Adrenal gland (tissue), 9 donors: ENCODE measurements at regions not wholly inside any gene's neighbourhood (a gene's known extent, or its start where the extent isn't known, plus 50 kb on each side); places are given as distances from the start of the nearest gene placed in this dataset.

Experiments used
- DNase-seq, 7 donors: peaks; one replicate each; pipeline ENCODE4 v3.0.0-alpha.2; 2019 to 2020
- H3K27ac ChIP-seq, 5 donors: fragments of 200-600 bp; sonication (generic) in 4 of 5; 1 replicate in 3 of 5; 2 replicates in 2 of 5; pipeline versions ENCODE4 v1.5.1 to v1.8.0; 2016 to 2020; ENCODE audit warnings: mild to moderate bottlenecking in 1 of 5
- H3K27me3 ChIP-seq: fragments of 200-600 bp; 2 replicates; pipeline ENCODE4 v1.8.0; 2021
- H3K36me3 ChIP-seq, 2 donors: fragments of 200-600 bp; replicated peaks in 1 of 2; 1 replicate in 1 of 2; 2 replicates in 1 of 2; pipeline versions ENCODE4 v1.5.1 to v1.8.0; 2018 to 2022
- H3K4me1 ChIP-seq, 2 donors: fragments of 200-600 bp; replicated peaks in 1 of 2; 1 replicate in 1 of 2; 2 replicates in 1 of 2; pipeline versions ENCODE4 v1.5.1 to v1.8.0; 2018 to 2021
- H3K4me3 ChIP-seq, 4 donors: fragments of 200-600 bp; sonication (generic) in 3 of 4; one replicate each; pipeline ENCODE4 v1.5.1; 2016 to 2018
- H3K9me3 ChIP-seq, 3 donors: fragments of 200-600 bp; sonication (generic) in 1 of 3; replicated peaks in 1 of 3; 1 replicate in 2 of 3; 2 replicates in 1 of 3; pipeline versions ENCODE4 v1.5.1 to v1.8.0; 2016 to 2021
- POLR2A ChIP-seq, 2 donors: fragments of 450-650 bp; IDR thresholded peaks; one replicate each; pipeline ENCODE4 v1.6.1; 2017; ENCODE audit warnings: antibody characterized with exemption in 2 of 2, mild to moderate bottlenecking in 2 of 2, moderate library complexity in 1 of 2
- WGBS, 4 donors: extraction: QIAGEN DNeasy Blood & Tissue Kit in 2 of 4; methylation state at CpG; one replicate each; pipeline versions ENCODE4 v1.1.5 to v1.1.7; 2013 to 2017; 5-methylcytosine and 5-hydroxymethylcytosine counted together
- intact Hi-C, 2 donors: fragments of 100-400 bp; cut with DNase I; formaldehyde crosslinking; loops; one replicate each; pipeline versions ENCODE4 v1.14.1 to v1.15.0; 2022 to 2023
- TF ChIP-seq, protein P1 (sequence below), 6 experiments: fragments of 450-650 bp in 4 of 6; fragments of 200-600 bp in 2 of 6; sonication (generic) in 1 of 6; IDR thresholded peaks; 1 replicate in 5 of 6; 2 replicates in 1 of 6; pipeline versions ENCODE4 v1.5.1 to v1.8.0; 2016 to 2021; ENCODE audit warnings: antibody characterized with exemption in 6 of 6, mild to moderate bottlenecking in 2 of 6, moderate library complexity in 1 of 6
- donor health status: healthy with polysubstance abuse.
- donor health status: Bipolar disorder and iron deficiency.
- donor health status: DM: yes; HTN: yes; CAD: no.
- donor health status: DM: no; HTN: no; CAD: no.
- donor health status: DM: no; HTN: no; CAD: no.

DNA sequence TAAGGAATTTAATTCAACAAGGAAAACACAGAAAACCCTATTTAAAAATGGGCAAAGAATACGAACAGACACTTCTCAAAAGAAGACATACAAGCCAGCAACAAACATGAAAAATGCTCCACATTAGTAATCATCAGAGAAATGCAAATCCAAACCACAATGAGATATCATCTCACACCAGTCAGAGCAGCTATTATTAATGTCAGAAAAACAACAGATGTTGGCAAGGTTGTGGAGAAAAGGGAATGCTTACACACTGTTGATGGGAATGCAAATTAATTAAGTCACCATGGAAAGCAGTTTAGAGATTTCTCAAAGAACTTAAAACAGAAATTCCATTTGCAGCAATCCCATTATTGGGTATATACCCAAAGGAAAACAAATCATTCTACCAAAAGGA, 55.2 kb downstream of the GCC1 start:
- H3K9me3 ChIP-seq, result no peaks in the 10 kb centered on the region
- 50 to 55% (median 51%) methylated on average over 1 of the region's 1 CpG for WGBS, 4 donors
- H3K4me3 ChIP-seq, result no peak overlapping the region
- no peak overlapping the region for H3K27ac ChIP-seq
- no peaks in the 10 kb centered on the region for H3K4me1 ChIP-seq
- no peak for DNase-seq
- intact Hi-C loops, result no loop called here
- TF ChIP-seq, protein P1, sequence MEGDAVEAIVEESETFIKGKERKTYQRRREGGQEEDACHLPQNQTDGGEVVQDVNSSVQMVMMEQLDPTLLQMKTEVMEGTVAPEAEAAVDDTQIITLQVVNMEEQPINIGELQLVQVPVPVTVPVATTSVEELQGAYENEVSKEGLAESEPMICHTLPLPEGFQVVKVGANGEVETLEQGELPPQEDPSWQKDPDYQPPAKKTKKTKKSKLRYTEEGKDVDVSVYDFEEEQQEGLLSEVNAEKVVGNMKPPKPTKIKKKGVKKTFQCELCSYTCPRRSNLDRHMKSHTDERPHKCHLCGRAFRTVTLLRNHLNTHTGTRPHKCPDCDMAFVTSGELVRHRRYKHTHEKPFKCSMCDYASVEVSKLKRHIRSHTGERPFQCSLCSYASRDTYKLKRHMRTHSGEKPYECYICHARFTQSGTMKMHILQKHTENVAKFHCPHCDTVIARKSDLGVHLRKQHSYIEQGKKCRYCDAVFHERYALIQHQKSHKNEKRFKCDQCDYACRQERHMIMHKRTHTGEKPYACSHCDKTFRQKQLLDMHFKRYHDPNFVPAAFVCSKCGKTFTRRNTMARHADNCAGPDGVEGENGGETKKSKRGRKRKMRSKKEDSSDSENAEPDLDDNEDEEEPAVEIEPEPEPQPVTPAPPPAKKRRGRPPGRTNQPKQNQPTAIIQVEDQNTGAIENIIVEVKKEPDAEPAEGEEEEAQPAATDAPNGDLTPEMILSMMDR (IDR thresholded peaks at IDR 0.05), result no peak
- no peak for TF ChIP-seq POLR2A (IDR thresholded peaks at IDR 0.05)
- H3K36me3 ChIP-seq, result no peaks in the 10 kb centered on the region
- H3K27me3 ChIP-seq, result no peaks in the 10 kb centered on the region

DNA sequence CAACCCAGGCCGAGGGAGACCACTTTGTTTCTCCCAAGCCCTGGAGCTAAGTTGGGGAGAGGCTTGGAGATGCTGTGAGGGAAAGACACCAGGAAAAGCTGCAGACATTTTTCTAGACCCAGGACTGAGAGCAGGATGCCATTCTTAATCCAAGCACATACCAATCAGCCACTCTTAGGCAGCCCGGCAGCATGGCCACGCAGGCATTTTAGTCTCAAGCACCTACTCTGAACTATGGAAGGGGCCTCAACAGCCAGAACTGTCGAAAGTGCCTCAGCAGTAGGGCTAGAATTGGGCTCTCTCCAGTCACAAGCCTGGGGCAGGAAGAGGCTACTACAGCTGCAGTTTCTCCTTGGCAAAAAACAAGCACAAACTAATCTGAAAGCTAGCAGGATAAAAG, 57.8 kb downstream of the GCC1 start:
- no peak overlapping the region for H3K27ac ChIP-seq
- H3K4me3 ChIP-seq, result no peak overlapping the region
- no peaks in the 10 kb centered on the region for H3K9me3 ChIP-seq
- TF ChIP-seq, protein P1 (IDR thresholded peaks at IDR 0.05), result no peak
- no peak for TF ChIP-seq POLR2A (IDR thresholded peaks at IDR 0.05)
- no peaks in the 10 kb centered on the region for H3K4me1 ChIP-seq
- no peaks in the 10 kb centered on the region for H3K36me3 ChIP-seq
- no peak for DNase-seq
- WGBS, 4 donors, result 49 to 64% (median 60%) methylated on average over 2 to 4 of the region's 4 CpGs
- no peaks in the 10 kb centered on the region for H3K27me3 ChIP-seq
- intact Hi-C loops, result no loop called here

DNA sequence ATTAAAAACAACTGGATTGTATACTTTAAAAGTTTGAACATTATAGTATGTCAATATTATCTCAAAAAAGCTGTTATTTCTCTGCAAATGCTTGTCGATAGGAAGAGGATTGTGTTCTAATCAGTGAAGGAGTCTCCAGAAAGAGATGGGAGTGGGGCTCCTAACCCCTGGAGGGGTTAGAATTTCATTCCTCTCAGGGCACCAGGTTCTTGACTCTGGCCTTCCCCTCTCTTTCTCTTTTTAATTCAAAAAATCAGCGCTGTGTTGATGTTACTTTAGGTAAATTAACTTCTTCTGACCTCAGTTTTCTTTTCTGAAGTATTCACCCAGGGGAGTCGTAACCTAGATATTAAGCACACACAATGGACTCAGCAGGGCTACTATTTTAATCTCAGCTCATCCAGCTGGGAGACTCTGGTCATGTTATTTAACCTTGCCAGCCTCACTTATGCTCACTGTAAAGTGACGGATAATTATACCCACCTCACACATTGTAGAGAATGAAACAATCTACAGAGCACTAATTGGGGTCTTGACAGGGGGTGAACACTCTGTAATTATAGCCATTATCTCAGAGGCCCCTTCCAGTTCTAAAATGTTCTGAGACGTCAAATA, 59.4 kb downstream of the GCC1 start:
- TF ChIP-seq POLR2A (IDR thresholded peaks at IDR 0.05), result no peak
- TF ChIP-seq, protein P1 (IDR thresholded peaks at IDR 0.05), result no peak
- DNase-seq, result no peak
- 48 to 54% (median 54%) methylated on average over 5 of the region's 5 CpGs for WGBS, 4 donors
- Histone ChIP-seq H3K4me3 (no peak overlapping the region), H3K36me3 (no peaks in the 10 kb centered on the region), H3K9me3 (no peaks in the 10 kb centered on the region), H3K4me1 (no peaks in the 10 kb centered on the region), H3K27me3 (no peaks in the 10 kb centered on the region), H3K27ac (no peak overlapping the region)
- intact Hi-C loops, result no loop called here

DNA sequence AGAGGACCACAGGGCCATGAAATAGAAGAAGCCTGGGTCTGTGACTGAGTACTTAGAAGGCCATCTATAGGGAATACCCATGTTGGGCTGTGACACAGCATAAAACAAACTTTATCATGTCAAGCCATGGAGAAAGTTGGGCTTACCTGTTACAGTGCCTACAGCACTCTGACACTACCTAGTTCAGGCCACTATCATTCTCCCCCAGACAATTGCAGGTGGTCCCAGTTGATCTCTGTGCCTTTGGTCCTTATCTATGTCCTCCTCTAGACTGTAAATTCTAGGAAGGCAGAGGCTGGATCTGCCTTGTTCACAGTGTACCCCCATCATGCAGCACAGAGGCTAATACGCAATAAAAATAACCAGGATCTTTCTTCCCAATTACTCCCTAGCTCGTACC, 69.1 kb downstream of the GCC1 start:
- intact Hi-C loops, result loop anchor here in 1 of 2 donors (10.0 kb wide), 1 partner anchor 172 kb away; no protein-coding TSS in a partner anchor
- WGBS, 4 donors, result 71 to 87% (median 79%) methylated on average over 2 of the region's 2 CpGs
- no peaks in the 10 kb centered on the region for H3K4me1 ChIP-seq
- H3K36me3 ChIP-seq, result no peaks in the 10 kb centered on the region
- H3K4me3 ChIP-seq, result no peak overlapping the region
- no peak overlapping the region for H3K27ac ChIP-seq
- no peak for TF ChIP-seq POLR2A (IDR thresholded peaks at IDR 0.05)
- TF ChIP-seq, protein P1 (IDR thresholded peaks at IDR 0.05), result no peak
- DNase-seq, result no peak
- no peaks in the 10 kb centered on the region for H3K27me3 ChIP-seq
- H3K9me3 ChIP-seq, result no peaks in the 10 kb centered on the region
